HPDE6-E6E7 (cell line): ENCODE measurements at regions not wholly inside any gene's neighbourhood (a gene's known extent, or its start where the extent isn't known, plus 50 kb on each side); places are given as distances from the start of the nearest gene placed in this dataset.
"Not testable (repeated sequence)": the region's sequence is repeated elsewhere in the genome, so short reads cannot be mapped to it uniquely, and the experiment has no call there.

Source experiments
- DNase-seq: peaks from one replicate; pipeline ENCODE4 v3.0.0; 2011; ENCODE audit warnings: missing footprints; ENCODE audit errors: extremely low spot score

- DNase-seq = not testable (repeated sequence)
These were observed 61.3 kb downstream of the SYF2 start for GRCh38 chr1:25171013-25171412.

- DNase-seq = no peak
These were observed 61.9 kb downstream of the SYF2 start for GRCh38 chr1:25170439-25170838.

- no peak for DNase-seq
These were observed 62.7 kb downstream of the SYF2 start for GRCh38 chr1:25169610-25170009.

- DNase-seq = no peak
These were observed 63.1 kb downstream of the SYF2 start for GRCh38 chr1:25169168-25169567.

GRCh38 chr1:25168193-25169071 is 63.9 kb downstream of the SYF2 start:
- DNase-seq = no peak

GRCh38 chr1:25167269-25168192 is 64.8 kb downstream of the SYF2 start:
- DNase-seq = no peak

GRCh38 chr1:25166847-25167246 is 65.5 kb downstream of the SYF2 start:
- no peak for DNase-seq

- no peak for DNase-seq
These were observed 68.3 kb downstream of the SYF2 start for GRCh38 chr1:25163986-25164385.

- no peak for DNase-seq
These were observed 70.3 kb downstream of the SYF2 start for GRCh38 chr1:25161981-25162380.

- DNase-seq = no peak
These were observed 74.5 kb downstream of the SYF2 start for GRCh38 chr1:25157846-25158245.

GRCh38 chr1:25150985-25151495 is 81.3 kb downstream of the SYF2 start:
- DNase-seq = no peak

GRCh38 chr1:25148673-25149300 is 83.5 kb downstream of the SYF2 start:
- no peak for DNase-seq

- DNase-seq = no peak
These were observed 85.8 kb downstream of the SYF2 start for GRCh38 chr1:25146451-25146855.

- no peak for DNase-seq
These were observed 86.4 kb downstream of the SYF2 start for GRCh38 chr1:25145775-25146393.

GRCh38 chr1:25140073-25140797 is 92.1 kb downstream of the SYF2 start:
- peak; percentile 25 for DNase-seq

- no peak for DNase-seq
These were observed 94.5 kb downstream of the SYF2 start for GRCh38 chr1:25137521-25138395.

GRCh38 chr1:25137106-25137505 is 95.2 kb downstream of the SYF2 start:
- DNase-seq = no peak

- no peak for DNase-seq
These were observed 96.4 kb downstream of the SYF2 start for GRCh38 chr1:25135909-25136308.

- DNase-seq = no peak
These were observed 97.4 kb downstream of the SYF2 start for GRCh38 chr1:25134801-25135461.
